22Rv1 (cell line): ENCODE measurements at regions not wholly inside any gene's neighbourhood (a gene's known extent, or its start where the extent isn't known, plus 50 kb on each side); places are given as distances from the start of the nearest gene placed in this dataset.

Experiments
- H3K27ac ChIP-seq: fragments of 450-650 bp; 2 replicates; pipeline ENCODE4 v1.5.1; 2017
- CTCF ChIP-seq: fragments of 450-650 bp; IDR thresholded peaks from 2 replicates; pipeline ENCODE4 v1.5.1; 2017; ENCODE audit warnings: mild to moderate bottlenecking
- ZFX ChIP-seq: fragments of 450-650 bp; IDR thresholded peaks from 2 replicates; pipeline ENCODE4 v1.6.1; 2017; ENCODE audit warnings: antibody characterized with exemption, borderline replicate concordance

- no peak for TF ChIP-seq CTCF
- no peak for TF ChIP-seq ZFX
- no peak overlapping the region for H3K27ac ChIP-seq
These were observed 143.4 kb downstream of the TMEM168 start for GRCh38 chr7:112646783-112647182.

- no peak overlapping the region for H3K27ac ChIP-seq
- TF ChIP-seq CTCF: no peak
- no peak for TF ChIP-seq ZFX
These were observed 141.4 kb downstream of the TMEM168 start for GRCh38 chr7:112648781-112649180.

- H3K27ac ChIP-seq: no peak overlapping the region
- TF ChIP-seq CTCF: no peak
- no peak for TF ChIP-seq ZFX
These were observed 140.6 kb downstream of the TMEM168 start for GRCh38 chr7:112649560-112649959.

DNA sequence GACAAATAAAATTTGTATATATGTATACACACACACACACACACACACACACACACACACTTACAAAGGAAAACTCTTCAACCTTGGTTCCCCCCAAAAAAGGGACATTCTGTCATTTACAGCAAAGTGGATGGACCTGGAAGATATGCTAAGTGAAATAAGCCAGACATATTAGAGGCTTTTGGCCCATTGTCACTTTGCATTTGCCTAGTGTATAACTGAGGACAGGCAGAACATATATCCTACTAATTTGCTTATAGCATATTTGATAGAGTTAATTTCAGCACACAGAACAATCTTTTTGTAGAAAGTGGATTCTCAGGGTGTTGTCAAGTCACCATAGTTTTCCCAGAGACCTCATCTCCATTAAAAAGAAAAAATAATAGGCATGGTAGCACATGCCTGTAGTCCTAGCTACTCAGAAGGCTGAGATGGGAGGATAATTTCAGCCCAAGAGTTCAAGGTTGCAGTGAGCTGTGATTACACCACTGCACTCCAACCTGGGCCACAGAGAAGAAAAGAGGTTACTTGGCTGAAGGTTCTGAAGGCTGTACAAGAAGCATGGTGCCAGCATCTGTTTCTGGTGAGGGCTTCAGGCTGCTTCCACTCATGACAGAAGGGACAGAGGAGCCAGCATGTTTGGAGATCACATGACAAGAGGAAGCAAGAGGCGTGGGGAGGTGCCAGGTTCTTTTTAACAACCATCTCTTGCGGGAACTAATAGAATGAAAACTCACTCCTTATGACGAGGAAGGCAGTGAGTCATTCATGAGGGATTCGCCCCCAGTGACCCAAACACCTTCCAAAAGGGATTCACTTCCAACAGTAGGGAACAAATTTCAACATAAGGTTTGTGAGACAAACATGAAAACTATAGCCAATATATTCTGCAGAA is 135.6 kb downstream of the TMEM168 start:
- H3K27ac ChIP-seq: no peak overlapping the region
- TF ChIP-seq ZFX (no peak), CTCF (no peak)

GRCh38 chr7:112665709-112666108 is 124.5 kb downstream of the TMEM168 start:
- no peak overlapping the region for H3K27ac ChIP-seq
- TF ChIP-seq ZFX (no peak), CTCF (peak; percentile 15; the same call in 1 of the 2 replicates)

DNA sequence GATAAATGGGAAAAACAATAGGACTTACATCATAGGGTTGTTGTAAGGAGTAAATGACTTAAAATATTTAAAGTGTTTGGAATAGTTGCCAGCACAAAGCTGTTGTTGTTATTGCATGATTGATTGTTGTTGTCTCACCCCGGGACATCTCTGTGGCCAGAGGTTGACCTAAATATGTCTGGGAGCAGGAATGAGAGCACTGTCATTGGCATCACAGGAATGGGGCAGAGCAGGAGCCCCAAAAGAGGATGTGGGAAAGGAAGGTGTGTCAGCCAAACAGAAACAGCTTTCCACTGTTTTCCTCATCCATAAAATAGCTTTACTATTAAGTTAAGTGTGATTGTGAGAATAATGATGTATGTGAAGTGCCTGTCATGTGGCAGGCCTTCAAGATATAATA is 121.6 kb downstream of the TMEM168 start:
- TF ChIP-seq CTCF (no peak), ZFX (no peak)
- no peak overlapping the region for H3K27ac ChIP-seq

- no peak for TF ChIP-seq CTCF
- TF ChIP-seq ZFX: no peak
- H3K27ac ChIP-seq: no peak overlapping the region
These were observed 120.9 kb downstream of the TMEM168 start for GRCh38 chr7:112669306-112669705.
